Right lobe of liver (tissue), 4 donors: ENCODE measurements at regions not wholly inside any gene's neighbourhood (a gene's known extent, or its start where the extent isn't known, plus 50 kb on each side); places are given as distances from the start of the nearest gene placed in this dataset.

Experiments used
- CTCF ChIP-seq, 4 donors: fragments of 200-600 bp in 3 of 4; fragments of 450-650 bp in 1 of 4; IDR thresholded peaks; one replicate each; pipeline versions ENCODE4 v1.5.1 to v1.8.0; 2016 to 2022; ENCODE audit warnings: antibody characterized with exemption in 4 of 4, mild to moderate bottlenecking in 2 of 4
- POLR2A ChIP-seq: fragments of 450-650 bp; IDR thresholded peaks from one replicate; pipeline ENCODE4 v1.6.1; 2017; ENCODE audit warnings: antibody characterized with exemption, mild to moderate bottlenecking
- donor health status: DM: no; HTN: no; CAD: no.
- donor health status: DM: no; HTN: no; CAD: no.
- donor health status: DM: no; HTN: yes; CAD: no.

DNA sequence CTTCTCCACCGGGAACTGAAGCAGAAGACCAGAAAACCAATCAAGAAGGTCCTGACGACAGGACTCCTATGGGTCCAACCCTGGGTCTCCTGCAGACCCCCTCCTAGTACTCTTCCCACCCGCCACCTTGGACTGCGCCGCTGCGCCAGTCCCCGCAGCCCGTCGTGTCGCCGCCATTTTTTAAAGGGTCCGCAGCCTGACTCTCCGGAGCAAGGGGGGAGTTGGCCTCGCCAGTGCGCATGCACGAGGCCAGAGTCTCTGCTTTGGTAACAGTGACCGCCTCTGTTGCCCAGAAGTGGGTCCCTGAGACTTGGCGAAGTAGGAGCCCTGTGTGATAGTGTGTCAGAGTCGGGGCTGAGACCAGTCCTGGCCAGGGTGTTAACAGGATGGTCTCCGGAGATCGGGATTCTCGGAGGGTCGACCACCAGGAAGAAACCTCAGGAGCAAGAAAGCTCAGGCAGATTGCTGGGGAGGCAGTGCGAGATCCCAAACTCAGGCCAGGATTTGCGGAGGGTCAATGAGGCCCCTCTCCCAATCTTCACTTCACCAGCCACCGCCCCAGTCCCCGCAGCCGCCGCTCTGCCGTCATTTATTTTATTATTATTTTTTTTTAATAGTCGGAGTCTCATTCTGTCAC, 612.5 kb downstream of the KCNJ18 start:
- TF ChIP-seq POLR2A = no peak
- TF ChIP-seq CTCF (IDR thresholded peaks at IDR 0.05) = no peak
